NCI-H2081 (cell line): ENCODE measurements at regions not wholly inside any gene's neighbourhood (a gene's known extent, or its start where the extent isn't known, plus 50 kb on each side); places are given as distances from the start of the nearest gene placed in this dataset.
"Not testable (repeated sequence)": the region's sequence is repeated elsewhere in the genome, so short reads cannot be mapped to it uniquely, and the experiment has no call there.

ENCODE experiments used
- DNase-seq, 2 experiments: peaks; one replicate each; lab custom pipeline; 2025; lab: John Stamatoyannopoulos, UW

DNA sequence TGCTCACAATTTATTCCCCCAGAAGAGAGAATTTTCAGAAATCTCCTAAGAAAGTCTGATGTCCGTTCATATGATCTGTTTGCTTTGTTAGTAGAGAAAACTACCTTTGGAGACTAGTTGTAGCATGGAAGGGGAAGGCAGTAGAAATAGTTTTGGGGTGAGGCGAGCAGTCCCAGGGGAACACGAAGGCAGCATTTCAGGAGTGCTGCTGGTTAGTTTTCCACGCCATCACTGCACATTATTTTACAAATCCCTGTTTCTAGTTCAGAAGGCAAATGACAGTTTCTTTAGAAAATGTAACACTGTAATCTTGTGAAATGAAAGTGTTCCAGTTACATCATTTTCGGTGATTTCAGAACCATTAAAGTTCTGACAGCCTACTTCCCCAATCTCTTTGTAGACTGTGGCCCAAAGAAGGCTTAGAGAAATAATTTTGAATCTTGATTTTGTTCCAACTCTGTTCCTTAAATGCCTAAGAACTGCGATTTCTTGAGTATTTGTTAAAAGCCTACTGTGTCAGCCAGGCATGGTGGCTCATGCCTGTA is 123.8 kb downstream of the LAT start:
- not testable (repeated sequence) for DNase-seq

DNA sequence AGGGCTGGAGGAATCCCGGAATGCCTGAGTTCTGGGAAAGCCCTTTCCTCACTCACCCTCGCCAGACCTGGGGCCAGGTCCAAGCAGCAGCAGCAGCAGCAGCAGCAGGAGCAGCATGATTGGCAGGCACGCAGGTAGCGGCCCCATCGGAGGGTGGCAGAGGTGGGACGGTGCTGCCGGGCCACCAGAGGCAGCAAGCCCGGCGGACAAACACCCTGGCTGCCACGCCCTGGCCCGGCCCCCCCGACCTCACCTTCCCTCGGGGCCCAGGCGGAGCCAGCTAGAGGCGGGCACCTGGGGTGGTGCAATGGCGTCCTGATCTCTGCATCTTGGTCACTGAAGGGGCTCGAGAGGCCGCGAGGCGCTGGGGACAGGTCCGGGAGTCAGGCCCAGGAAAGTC is 122.4 kb downstream of the LAT start:
- no peak for DNase-seq

GRCh38 chr16:29106259-29106908 is 121.5 kb downstream of the LAT start:
- not testable (repeated sequence) for DNase-seq

- not testable (repeated sequence) for DNase-seq
Measured at GRCh38 chr16:29104600-29104999, 119.7 kb downstream of the LAT start.

- not testable (repeated sequence) for DNase-seq
Measured at GRCh38 chr16:29097965-29098364, 113.1 kb downstream of the LAT start.

DNA sequence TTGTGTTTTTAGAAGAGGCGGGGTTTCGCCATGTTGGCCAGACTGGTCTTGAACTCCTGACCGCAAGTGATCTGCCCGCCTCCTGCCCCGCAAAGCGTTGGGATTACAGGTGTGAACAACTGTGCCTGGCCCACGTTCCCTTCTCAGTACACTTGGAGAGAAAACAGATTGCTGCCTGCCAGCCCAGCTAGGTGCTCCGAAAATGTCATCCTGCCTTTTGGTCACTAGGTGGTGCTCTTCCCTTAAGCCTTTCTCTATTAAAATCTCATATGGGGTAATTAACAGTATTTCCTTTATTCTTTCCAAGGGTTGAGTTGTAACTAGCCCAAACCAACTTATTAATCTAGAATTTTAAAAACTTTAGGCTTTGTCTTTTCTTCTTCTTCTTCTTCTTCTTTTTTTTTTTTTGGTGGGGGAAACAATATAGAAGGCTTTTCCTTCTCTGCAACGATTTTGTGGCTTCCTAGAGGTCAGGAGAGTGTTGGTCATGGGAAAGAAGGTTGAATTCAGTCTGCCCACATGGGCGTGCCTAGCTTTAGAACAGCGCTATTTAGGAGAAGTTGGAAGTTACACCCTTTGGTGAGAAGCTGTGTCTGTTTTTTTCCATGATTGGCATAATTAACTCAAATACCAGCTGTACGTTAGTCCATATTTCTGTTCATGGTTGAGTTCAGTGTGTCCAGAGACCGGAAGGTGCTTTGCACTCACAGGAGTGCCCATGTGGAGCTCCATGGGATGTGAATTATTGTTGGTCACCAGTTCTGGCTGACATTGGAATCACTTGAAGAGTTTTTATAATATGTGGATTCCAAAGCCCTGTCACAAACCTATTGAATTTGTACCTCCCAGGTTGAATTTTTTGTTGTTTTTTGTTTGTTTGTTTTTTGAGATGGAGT is 110.1 kb downstream of the LAT start:
- DNase-seq, result not testable (repeated sequence)

GRCh38 chr16:29094325-29094724 is 109.5 kb downstream of the LAT start:
- DNase-seq, result not testable (repeated sequence)

DNA sequence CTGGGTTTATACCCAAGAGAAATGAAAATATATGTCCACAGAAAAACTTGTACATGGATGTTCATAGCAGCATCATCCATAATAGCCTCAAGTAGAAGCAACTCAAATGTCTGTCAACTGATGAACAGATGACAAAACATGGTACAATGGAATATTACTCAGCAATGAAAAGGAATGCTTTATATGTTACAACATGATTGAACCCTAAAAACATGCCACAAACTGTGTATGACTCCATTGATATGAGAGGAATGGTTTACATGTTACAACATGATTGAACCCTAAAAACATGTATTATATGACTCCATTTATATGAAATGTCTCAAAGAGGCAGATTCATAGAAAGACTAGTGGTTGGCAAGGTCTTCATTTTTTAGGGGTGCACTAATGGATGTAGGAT is 104.8 kb downstream of the LAT start:
- not testable (repeated sequence) for DNase-seq

- not testable (repeated sequence) for DNase-seq
Measured at GRCh38 chr16:29087673-29088072, 102.8 kb downstream of the LAT start.

GRCh38 chr16:29081829-29082639 is 97.2 kb downstream of the LAT start:
- DNase-seq, result peak in 1 of 2 experiments; percentile 3

GRCh38 chr16:29074554-29075402 is 89.9 kb downstream of the LAT start:
- DNase-seq, result not testable (repeated sequence)

GRCh38 chr16:29062235-29062634 is 77.4 kb downstream of the LAT start:
- DNase-seq, result not testable (repeated sequence)

DNA sequence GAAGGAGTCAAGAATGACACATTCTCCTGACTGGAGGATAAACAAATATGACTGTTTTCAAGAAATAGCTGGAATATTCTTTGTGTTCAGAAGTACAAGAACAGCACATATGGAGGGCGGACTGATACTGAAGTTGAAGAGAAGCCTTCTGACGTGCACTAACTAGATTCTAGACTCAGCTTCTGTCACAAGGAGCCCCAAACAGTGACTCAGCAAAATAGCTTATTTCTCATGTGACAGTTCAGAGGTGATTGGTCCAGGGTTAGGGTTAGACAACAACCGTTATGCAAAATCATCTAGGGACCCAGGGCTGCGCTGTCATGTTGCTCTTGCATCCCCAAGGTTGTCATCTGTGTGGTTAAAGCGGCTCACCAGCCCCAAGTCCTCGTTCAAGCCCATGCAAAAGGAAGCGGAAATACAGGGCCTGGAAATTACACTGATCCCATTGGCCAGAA is 76.6 kb downstream of the LAT start:
- DNase-seq, result not testable (repeated sequence)

DNA sequence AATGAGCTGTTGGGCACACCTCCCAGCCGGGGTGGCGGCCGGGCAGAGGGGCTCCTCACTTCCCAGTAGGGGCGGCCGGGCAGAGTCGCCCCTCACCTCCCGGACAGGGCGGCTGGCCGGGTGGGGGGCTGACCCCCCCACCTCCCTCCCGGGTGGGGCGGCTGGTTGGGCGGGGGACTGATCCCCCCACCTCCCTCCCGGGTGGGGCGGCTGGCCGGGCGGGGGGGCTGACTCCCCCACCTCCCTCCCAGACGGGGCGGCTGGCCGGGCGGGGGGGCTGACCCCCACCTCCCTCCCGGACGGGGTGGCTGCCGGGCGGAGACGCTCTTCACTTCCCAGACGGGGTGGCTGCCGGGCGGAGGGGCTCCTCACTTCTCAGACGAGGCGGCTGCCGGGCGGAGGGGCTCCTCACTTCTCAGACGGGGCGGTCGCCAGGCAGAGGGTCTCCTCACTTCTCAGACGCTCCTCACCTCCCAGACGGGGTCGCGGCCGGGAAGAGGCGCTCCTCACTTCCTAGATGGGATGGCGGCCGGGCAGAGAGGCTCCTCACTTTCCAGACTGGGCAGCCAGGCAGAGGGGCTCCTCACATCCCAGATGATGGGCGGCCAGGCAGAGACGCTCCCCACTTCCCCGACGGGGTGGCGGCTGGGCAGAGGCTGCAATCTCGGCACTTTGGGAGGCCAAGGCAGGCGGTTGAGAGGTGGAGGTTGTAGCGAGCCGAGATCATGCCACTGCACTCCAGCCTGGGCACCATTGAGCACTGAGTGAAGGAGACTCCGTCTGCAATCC is 75.4 kb downstream of the LAT start:
- DNase-seq, result not testable (repeated sequence)

DNA sequence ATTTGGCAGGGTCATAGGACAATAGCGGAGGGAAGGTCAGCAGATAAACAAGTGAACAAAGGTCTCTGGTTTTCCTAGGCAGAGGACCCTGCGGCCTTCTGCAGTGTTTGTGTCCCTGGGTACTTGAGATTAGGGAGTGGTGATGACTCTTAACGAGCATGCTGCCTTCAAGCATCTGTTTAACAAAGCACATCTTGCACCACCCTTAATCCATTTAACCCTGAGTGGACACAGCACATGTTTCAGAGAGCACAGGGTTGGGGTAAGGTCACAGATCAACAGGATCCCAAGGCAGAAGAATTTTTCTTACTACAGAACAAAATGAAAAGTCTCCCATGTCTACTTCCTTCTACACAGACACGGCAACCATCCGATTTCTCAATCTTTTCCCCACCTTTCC is 74.7 kb downstream of the LAT start:
- DNase-seq, result not testable (repeated sequence)
